ENCODE measurements at regions not wholly inside any gene's neighbourhood (a gene's known extent, or its start where the extent isn't known, plus 50 kb on each side); places are given as distances from the start of the nearest gene placed in this dataset.

- DNase-seq = no peak
Observed at GRCh38 chr20:11437090-11437489, 480.6 kb upstream of the BTBD3 start.

- no peak for DNase-seq
Observed at GRCh38 chr20:11437611-11438380, 479.9 kb upstream of the BTBD3 start.

GRCh38 chr20:11438412-11438811, 479.3 kb upstream of the BTBD3 start:
- DNase-seq = no peak

GRCh38 chr20:11443382-11444119, 474.1 kb upstream of the BTBD3 start:
- DNase-seq = no peak

- no peak for DNase-seq
Observed at GRCh38 chr20:11445161-11445560, 472.5 kb upstream of the BTBD3 start.

GRCh38 chr20:11445891-11446290, 471.8 kb upstream of the BTBD3 start:
- no peak for DNase-seq

GRCh38 chr20:11447371-11448100, 470.2 kb upstream of the BTBD3 start:
- DNase-seq = no peak

- no peak for DNase-seq
Observed at GRCh38 chr20:11448554-11448953, 469.1 kb upstream of the BTBD3 start.

GRCh38 chr20:11451793-11452291, 465.9 kb upstream of the BTBD3 start:
- no peak for DNase-seq

GRCh38 chr20:11452326-11452725, 465.4 kb upstream of the BTBD3 start:
- no peak for DNase-seq

GRCh38 chr20:11453430-11453829, 464.3 kb upstream of the BTBD3 start:
- no peak for DNase-seq

- DNase-seq = no peak
Observed at GRCh38 chr20:11454966-11455799, 462.5 kb upstream of the BTBD3 start.

- no peak for DNase-seq
Observed at GRCh38 chr20:11457488-11457887, 460.2 kb upstream of the BTBD3 start.

- DNase-seq = no peak
Observed at GRCh38 chr20:11459090-11459890, 458.4 kb upstream of the BTBD3 start.

- no peak for DNase-seq
Observed at GRCh38 chr20:11467436-11467835, 450.3 kb upstream of the BTBD3 start.

GRCh38 chr20:11468880-11469279, 448.8 kb upstream of the BTBD3 start:
- DNase-seq = no peak

- DNase-seq = no peak
Observed at GRCh38 chr20:11469795-11470435, 447.8 kb upstream of the BTBD3 start.

GRCh38 chr20:11473983-11474382, 443.7 kb upstream of the BTBD3 start:
- no peak for DNase-seq

- DNase-seq = no peak
Observed at GRCh38 chr20:11483697-11484096, 434.0 kb upstream of the BTBD3 start.

- no peak for DNase-seq
Observed at GRCh38 chr20:11484479-11484878, 433.2 kb upstream of the BTBD3 start.

GRCh38 chr20:11492386-11492785, 425.3 kb upstream of the BTBD3 start:
- no peak for DNase-seq

Measured in KG1 (cell line).